Panc1 (cell line): ENCODE measurements at regions not wholly inside any gene's neighbourhood (a gene's known extent, or its start where the extent isn't known, plus 50 kb on each side); places are given as distances from the start of the nearest gene placed in this dataset.

Source experiments
- CTCF ChIP-seq: fragments of 450-650 bp; IDR thresholded peaks from 2 replicates; pipeline ENCODE4 v1.5.1; 2017; ENCODE audit warnings: mild to moderate bottlenecking
- POLR2AphosphoS5 ChIP-seq: IDR thresholded peaks from 2 replicates; pipeline ENCODE4 v1.6.1; 2012; ENCODE audit warnings: mild to moderate bottlenecking, low read depth, low read length, moderate library complexity
- REST ChIP-seq, 2 experiments: IDR thresholded peaks; 2 replicates each; pipeline ENCODE4 v1.6.1; 2011 to 2012; ENCODE audit warnings: low read depth in 2 of 2, control low read depth in 1 of 2, low read length in 1 of 2, mild to moderate bottlenecking in 1 of 2, moderate library complexity in 1 of 2; ENCODE audit not compliant: insufficient read depth in 1 of 2
- TCF7L2 ChIP-seq: IDR thresholded peaks from 2 replicates; pipeline ENCODE4 v1.6.1; 2011; ENCODE audit warnings: mild to moderate bottlenecking, low read depth, low read length, inconsistent platforms

- TF ChIP-seq CTCF (no peak), POLR2AphosphoS5 (no peak), REST (IDR thresholded peaks at IDR 0.05; ENCODE audit: insufficient read depth in 1 of 2, low read depth in 2 of 2, low read length in 1 of 2) (no peak), TCF7L2 (no peak)
Measured at GRCh38 chr1:90201467-90202358, 206.8 kb downstream of the ZNF326 start.
